ENCODE measurements at regions not wholly inside any gene's neighbourhood (a gene's known extent, or its start where the extent isn't known, plus 50 kb on each side); places are given as distances from the start of the nearest gene placed in this dataset.

- no peak for FAIRE-seq
- Histone ChIP-seq H3K4me3 (ENCODE audit: control insufficient read depth in 2 of 3, extremely low read depth in 1 of 3, insufficient read depth in 2 of 3, low read depth in 1 of 3, low read length in 3 of 3) (no peak overlapping the region), H3K36me3 (ENCODE audit: control insufficient read depth in 2 of 2, extremely low read depth in 1 of 2, insufficient read depth in 2 of 2, low read length in 2 of 2) (no peaks in the 10 kb centered on the region), H3K4me1 (ENCODE audit: control insufficient read depth, extremely low read depth, insufficient read depth, low read length) (no peaks in the 10 kb centered on the region), H3K27ac (ENCODE audit: control insufficient read depth, insufficient read depth, low read length) (no peak overlapping the region), H3K79me2 (ENCODE audit: control insufficient read depth, insufficient read depth, low read length) (no peaks in the 10 kb centered on the region), H3K9me3 (ENCODE audit: control insufficient read depth, low read depth, low read length) (no peaks in the 10 kb centered on the region), H3K27me3 (ENCODE audit: control insufficient read depth, extremely low read depth, insufficient read depth, low read length) (no peaks in the 10 kb centered on the region), H2AFZ (ENCODE audit: control insufficient read depth, low read length) (no peak overlapping the region), H3K9ac (ENCODE audit: control insufficient read depth, extremely low read depth, insufficient read depth, low read length) (no peak overlapping the region), H3K9me1 (ENCODE audit: control insufficient read depth, extremely low read depth, insufficient read depth, low read length) (no peaks in the 10 kb centered on the region), H4K20me1 (ENCODE audit: control insufficient read depth, extremely low read depth, insufficient read depth, low read length) (no peaks in the 10 kb centered on the region), H3K4me2 (ENCODE audit: control insufficient read depth, extremely low read depth, insufficient read depth, low read depth, low read length) (no peak overlapping the region)
- dilution Hi-C loops (cut with MboI; ENCODE audit: extremely low pct_ligation_motif_present, low sequenced_read_pairs): no loop called here
- no peak for TF ChIP-seq EZH2 (IDR thresholded peaks at IDR 0.05; ENCODE audit: low read length)
- TF ChIP-seq, protein P1, sequence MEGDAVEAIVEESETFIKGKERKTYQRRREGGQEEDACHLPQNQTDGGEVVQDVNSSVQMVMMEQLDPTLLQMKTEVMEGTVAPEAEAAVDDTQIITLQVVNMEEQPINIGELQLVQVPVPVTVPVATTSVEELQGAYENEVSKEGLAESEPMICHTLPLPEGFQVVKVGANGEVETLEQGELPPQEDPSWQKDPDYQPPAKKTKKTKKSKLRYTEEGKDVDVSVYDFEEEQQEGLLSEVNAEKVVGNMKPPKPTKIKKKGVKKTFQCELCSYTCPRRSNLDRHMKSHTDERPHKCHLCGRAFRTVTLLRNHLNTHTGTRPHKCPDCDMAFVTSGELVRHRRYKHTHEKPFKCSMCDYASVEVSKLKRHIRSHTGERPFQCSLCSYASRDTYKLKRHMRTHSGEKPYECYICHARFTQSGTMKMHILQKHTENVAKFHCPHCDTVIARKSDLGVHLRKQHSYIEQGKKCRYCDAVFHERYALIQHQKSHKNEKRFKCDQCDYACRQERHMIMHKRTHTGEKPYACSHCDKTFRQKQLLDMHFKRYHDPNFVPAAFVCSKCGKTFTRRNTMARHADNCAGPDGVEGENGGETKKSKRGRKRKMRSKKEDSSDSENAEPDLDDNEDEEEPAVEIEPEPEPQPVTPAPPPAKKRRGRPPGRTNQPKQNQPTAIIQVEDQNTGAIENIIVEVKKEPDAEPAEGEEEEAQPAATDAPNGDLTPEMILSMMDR (optimal IDR thresholded peaks at IDR 0.05 in 1 of 3, IDR thresholded peaks at IDR 0.05 in 1 of 3, conservative IDR thresholded peaks at IDR 0.05 in 1 of 3; ENCODE audit: extremely low read depth in 1 of 3, insufficient read depth in 2 of 3, low read length in 3 of 3): no peak
- DNase-seq (ENCODE audit: low read depth, low spot score): no peak
Observed at GRCh38 chr3:30236011-30236410, 370.4 kb upstream of the TGFBR2 start.

GRCh38 chr3:30241721-30242120 is 364.7 kb upstream of the TGFBR2 start:
- DNase-seq (ENCODE audit: low read depth, low spot score): no peak
- Histone ChIP-seq H4K20me1 (ENCODE audit: control insufficient read depth, extremely low read depth, insufficient read depth, low read length) (no peaks in the 10 kb centered on the region), H3K9me3 (ENCODE audit: control insufficient read depth, low read depth, low read length) (no peaks in the 10 kb centered on the region), H3K4me3 (ENCODE audit: control insufficient read depth in 2 of 3, extremely low read depth in 1 of 3, insufficient read depth in 2 of 3, low read depth in 1 of 3, low read length in 3 of 3) (no peak overlapping the region), H3K4me2 (ENCODE audit: control insufficient read depth, extremely low read depth, insufficient read depth, low read depth, low read length) (no peak overlapping the region), H3K9ac (ENCODE audit: control insufficient read depth, extremely low read depth, insufficient read depth, low read length) (no peak overlapping the region), H3K27me3 (ENCODE audit: control insufficient read depth, extremely low read depth, insufficient read depth, low read length) (no peaks in the 10 kb centered on the region), H2AFZ (ENCODE audit: control insufficient read depth, low read length) (no peak overlapping the region), H3K4me1 (ENCODE audit: control insufficient read depth, extremely low read depth, insufficient read depth, low read length) (no peaks in the 10 kb centered on the region), H3K9me1 (ENCODE audit: control insufficient read depth, extremely low read depth, insufficient read depth, low read length) (no peaks in the 10 kb centered on the region), H3K79me2 (ENCODE audit: control insufficient read depth, insufficient read depth, low read length) (no peaks in the 10 kb centered on the region), H3K27ac (ENCODE audit: control insufficient read depth, insufficient read depth, low read length) (no peak overlapping the region), H3K36me3 (ENCODE audit: control insufficient read depth in 2 of 2, extremely low read depth in 1 of 2, insufficient read depth in 2 of 2, low read length in 2 of 2) (no peaks in the 10 kb centered on the region)
- dilution Hi-C loops (cut with MboI; ENCODE audit: extremely low pct_ligation_motif_present, low sequenced_read_pairs): no loop called here
- no peak for FAIRE-seq
- TF ChIP-seq EZH2 (IDR thresholded peaks at IDR 0.05; ENCODE audit: low read length): no peak
- TF ChIP-seq, protein P1 (optimal IDR thresholded peaks at IDR 0.05 in 1 of 3, IDR thresholded peaks at IDR 0.05 in 1 of 3, conservative IDR thresholded peaks at IDR 0.05 in 1 of 3; ENCODE audit: extremely low read depth in 1 of 3, insufficient read depth in 2 of 3, low read length in 3 of 3): no peak
